Body of pancreas (tissue), 4 donors: ENCODE measurements at regions not wholly inside any gene's neighbourhood (a gene's known extent, or its start where the extent isn't known, plus 50 kb on each side); places are given as distances from the start of the nearest gene placed in this dataset.

Experiments
- POLR2A ChIP-seq, 3 donors: fragments of 450-650 bp; IDR thresholded peaks; one replicate each; pipeline ENCODE4 v1.6.1; 2016; ENCODE audit warnings: antibody characterized with exemption in 3 of 3, mild to moderate bottlenecking in 2 of 3
- TF ChIP-seq, protein P1 (sequence below), 7 experiments: fragments of 450-650 bp in 4 of 7; fragments of 200-600 bp in 3 of 7; sonication (generic) in 3 of 7; IDR thresholded peaks; one replicate each; pipeline ENCODE4 v1.5.1; 2016 to 2019; ENCODE audit warnings: antibody characterized with exemption in 7 of 7

DNA sequence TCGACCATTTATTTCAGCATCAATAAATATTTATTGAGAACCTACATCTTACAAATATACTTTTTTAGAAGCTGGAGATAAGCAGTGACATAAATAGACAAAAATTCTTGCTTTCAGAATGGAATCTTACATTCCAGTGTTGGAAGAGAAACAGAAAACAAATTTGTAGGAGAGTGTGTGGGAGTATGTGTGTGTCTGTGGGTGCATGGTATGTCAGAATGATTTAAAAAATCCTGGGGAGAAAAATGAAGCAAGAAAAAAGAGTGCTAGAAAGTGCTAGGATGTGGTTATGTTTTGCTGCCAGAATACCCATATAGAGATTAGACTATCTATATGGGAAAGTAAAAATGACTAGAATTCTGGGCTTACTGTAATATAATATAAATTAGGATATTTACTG, 561.7 kb upstream of the SGO1 start:
- TF ChIP-seq, protein P1, sequence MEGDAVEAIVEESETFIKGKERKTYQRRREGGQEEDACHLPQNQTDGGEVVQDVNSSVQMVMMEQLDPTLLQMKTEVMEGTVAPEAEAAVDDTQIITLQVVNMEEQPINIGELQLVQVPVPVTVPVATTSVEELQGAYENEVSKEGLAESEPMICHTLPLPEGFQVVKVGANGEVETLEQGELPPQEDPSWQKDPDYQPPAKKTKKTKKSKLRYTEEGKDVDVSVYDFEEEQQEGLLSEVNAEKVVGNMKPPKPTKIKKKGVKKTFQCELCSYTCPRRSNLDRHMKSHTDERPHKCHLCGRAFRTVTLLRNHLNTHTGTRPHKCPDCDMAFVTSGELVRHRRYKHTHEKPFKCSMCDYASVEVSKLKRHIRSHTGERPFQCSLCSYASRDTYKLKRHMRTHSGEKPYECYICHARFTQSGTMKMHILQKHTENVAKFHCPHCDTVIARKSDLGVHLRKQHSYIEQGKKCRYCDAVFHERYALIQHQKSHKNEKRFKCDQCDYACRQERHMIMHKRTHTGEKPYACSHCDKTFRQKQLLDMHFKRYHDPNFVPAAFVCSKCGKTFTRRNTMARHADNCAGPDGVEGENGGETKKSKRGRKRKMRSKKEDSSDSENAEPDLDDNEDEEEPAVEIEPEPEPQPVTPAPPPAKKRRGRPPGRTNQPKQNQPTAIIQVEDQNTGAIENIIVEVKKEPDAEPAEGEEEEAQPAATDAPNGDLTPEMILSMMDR (IDR thresholded peaks at IDR 0.05), result no peak
- TF ChIP-seq POLR2A (IDR thresholded peaks at IDR 0.05), result no peak
